GM23338 (cell line): ENCODE measurements at regions not wholly inside any gene's neighbourhood (a gene's known extent, or its start where the extent isn't known, plus 50 kb on each side); places are given as distances from the start of the nearest gene placed in this dataset.

Experiments
- CTCF ChIP-seq, 2 experiments: fragments of 200-600 bp in 1 of 2; sonication (generic) in 1 of 2; conservative IDR thresholded peaks; 2 replicates each; pipeline versions ENCODE4 v1.5.1 to v1.6.1; 2016 to 2017; ENCODE audit warnings: antibody characterized with exemption in 2 of 2, low read depth in 2 of 2, mild to moderate bottlenecking in 2 of 2, moderate library complexity in 1 of 2
- EZH2 ChIP-seq: fragments of 200-600 bp; sonication (generic); IDR thresholded peaks from one replicate; pipeline ENCODE4 v1.8.0; 2017; ENCODE audit warnings: antibody characterized with exemption, mild to moderate bottlenecking, low read depth; ENCODE audit not compliant: unreplicated experiment
- EZH2phosphoT487 ChIP-seq: fragments of 200-600 bp; sonication (generic); IDR thresholded peaks from one replicate; pipeline ENCODE4 v1.8.1; 2018; ENCODE audit warnings: antibody characterized with exemption; ENCODE audit not compliant: unreplicated experiment
- JUNB ChIP-seq: IDR thresholded peaks from one replicate; pipeline ENCODE4 v1.6.1; 2016; ENCODE audit warnings: antibody characterized with exemption; ENCODE audit not compliant: unreplicated experiment
- POLR2AphosphoS5 ChIP-seq: IDR thresholded peaks from 2 replicates; pipeline ENCODE4 v1.6.1; 2016; ENCODE audit warnings: antibody characterized with exemption, low read depth
- REST ChIP-seq: IDR thresholded peaks from one replicate; pipeline ENCODE4 v1.6.1; 2018; ENCODE audit warnings: antibody characterized with exemption; ENCODE audit not compliant: unreplicated experiment

- no peak for TF ChIP-seq CTCF (conservative IDR thresholded peaks at IDR 0.05; ENCODE audit: low read depth in 2 of 2)
- TF ChIP-seq POLR2AphosphoS5, result no peak
- no peak for TF ChIP-seq EZH2
- no peak for TF ChIP-seq EZH2phosphoT487
- TF ChIP-seq REST, result no peak
- no peak for TF ChIP-seq JUNB
Observed at GRCh38 chr4:152041295-152041694, 280.5 kb upstream of the GATB start.
